ENCODE measurements at regions not wholly inside any gene's neighbourhood (a gene's known extent, or its start where the extent isn't known, plus 50 kb on each side); places are given as distances from the start of the nearest gene placed in this dataset.
"Not testable (repeated sequence)": the region's sequence is repeated elsewhere in the genome, so short reads cannot be mapped to it uniquely, and the experiment has no call there.

GRCh38 chr19:30943101-30943843 lies 406.0 kb downstream of the TSHZ3 start:
- no peak for DNase-seq (ENCODE audit: low read depth in 2 of 2)

GRCh38 chr19:30942636-30943035 lies 406.6 kb downstream of the TSHZ3 start:
- DNase-seq (ENCODE audit: low read depth in 2 of 2) = no peak

- no peak for DNase-seq (ENCODE audit: low read depth in 2 of 2)
Observed at GRCh38 chr19:30941591-30941990, 407.6 kb downstream of the TSHZ3 start.

GRCh38 chr19:30936276-30936675 lies 413.0 kb downstream of the TSHZ3 start:
- no peak for DNase-seq (ENCODE audit: low read depth in 2 of 2)

GRCh38 chr19:30935146-30935545 lies 414.1 kb downstream of the TSHZ3 start:
- DNase-seq (ENCODE audit: low read depth in 2 of 2) = no peak

- not testable (repeated sequence) for DNase-seq (ENCODE audit: low read depth in 2 of 2)
Observed at GRCh38 chr19:30933454-30933853, 415.8 kb downstream of the TSHZ3 start.

- DNase-seq (ENCODE audit: low read depth in 2 of 2) = no peak
Observed at GRCh38 chr19:30932854-30933253, 416.4 kb downstream of the TSHZ3 start.

GRCh38 chr19:30930941-30931706 lies 418.1 kb downstream of the TSHZ3 start:
- no peak for DNase-seq (ENCODE audit: low read depth in 2 of 2)

GRCh38 chr19:30927705-30928104 lies 421.5 kb downstream of the TSHZ3 start:
- DNase-seq (ENCODE audit: low read depth in 2 of 2) = no peak

- DNase-seq (ENCODE audit: low read depth in 2 of 2) = no peak
Observed at GRCh38 chr19:30924670-30925069, 424.6 kb downstream of the TSHZ3 start.

GRCh38 chr19:30924069-30924636 lies 425.1 kb downstream of the TSHZ3 start:
- DNase-seq (ENCODE audit: low read depth in 2 of 2) = no peak

GRCh38 chr19:30923621-30924020 lies 425.6 kb downstream of the TSHZ3 start:
- DNase-seq (ENCODE audit: low read depth in 2 of 2) = no peak

- DNase-seq (ENCODE audit: low read depth in 2 of 2) = no peak
Observed at GRCh38 chr19:30923096-30923495, 426.1 kb downstream of the TSHZ3 start.

- DNase-seq (ENCODE audit: low read depth in 2 of 2) = no peak
Observed at GRCh38 chr19:30920222-30920621, 429.0 kb downstream of the TSHZ3 start.

- DNase-seq (ENCODE audit: low read depth in 2 of 2) = no peak
Observed at GRCh38 chr19:30919737-30920136, 429.5 kb downstream of the TSHZ3 start.

GRCh38 chr19:30916238-30916637 lies 433.0 kb downstream of the TSHZ3 start:
- DNase-seq (ENCODE audit: low read depth in 2 of 2) = no peak

GRCh38 chr19:30911491-30911890 lies 437.7 kb downstream of the TSHZ3 start:
- DNase-seq (ENCODE audit: low read depth in 2 of 2) = no peak

- DNase-seq (ENCODE audit: low read depth in 2 of 2) = no peak
Observed at GRCh38 chr19:30910485-30911240, 438.6 kb downstream of the TSHZ3 start.

GRCh38 chr19:30909216-30909615 lies 440.0 kb downstream of the TSHZ3 start:
- DNase-seq (ENCODE audit: low read depth in 2 of 2) = no peak

GRCh38 chr19:30908262-30908771 lies 440.9 kb downstream of the TSHZ3 start:
- no peak for DNase-seq (ENCODE audit: low read depth in 2 of 2)

GRCh38 chr19:30906871-30907270 lies 442.4 kb downstream of the TSHZ3 start:
- no peak for DNase-seq (ENCODE audit: low read depth in 2 of 2)

- DNase-seq (ENCODE audit: low read depth in 2 of 2) = no peak
Observed at GRCh38 chr19:30900051-30900450, 449.2 kb downstream of the TSHZ3 start.

All from stimulated activated CD4-positive, alpha-beta T cell treated with anti-CD3 and anti-CD28 coated beads, Interleukin-12 subunit alpha, Interleukin-12 subunit beta, amount 100 ng/mL, for 24 hours (primary cell).